ENCODE measurements at regions not wholly inside any gene's neighbourhood (a gene's known extent, or its start where the extent isn't known, plus 50 kb on each side); places are given as distances from the start of the nearest gene placed in this dataset.

- 8% methylated on average over 10 of the region's 10 CpGs for WGBS (ENCODE audit: insufficient coverage, insufficient replicate concordance, low lambda C conversion rate, missing lambda C conversion rate)
- ChIA-PET CTCF (no interaction called here), RAD21 (ENCODE audit: unreplicated experiment) (no interaction called here), SMC1A (ENCODE audit: uncharacterized antibody, unreplicated experiment) (no interaction called here), POLR2A (no interaction called here)
- H4K20me1 ChIP-seq (ENCODE audit: control insufficient read depth, insufficient read depth), result no peaks in the 10 kb centered on the region
- no peak overlapping the region for H3K9ac ChIP-seq (ENCODE audit: control insufficient read depth, insufficient read depth, low read length)
- no TSS peak for BruUV-seq (replicated peaks)
- H3K4me3 ChIP-seq, result no peak overlapping the region
- ATAC-seq, result no peak
- H3K27ac ChIP-seq (ENCODE audit: control insufficient read depth, insufficient read depth), result no peak overlapping the region
- DNase-seq (ENCODE audit: low read depth, low spot score), result no peak
- intact Hi-C loops (cut with micrococcal nuclease; ENCODE audit: unreplicated experiment) (no loop called here), in situ Hi-C loops (cut with MboI) (no loop called here)
- H3K4me1 ChIP-seq (ENCODE audit: control insufficient read depth, insufficient read depth, low read length), result no peaks in the 10 kb centered on the region
- 0 out of 4 replicates have a peak, but pooled peaks cover 0 to 1% of the 10 kb centered on the region in 2 experiments for H3K27me3 ChIP-seq (replicated peaks in 1 of 2; ENCODE audit: control insufficient read depth in 2 of 2, insufficient read depth in 2 of 2, low read length in 1 of 2)
- no peak for FAIRE-seq
- H3K4me2 ChIP-seq (ENCODE audit: control insufficient read depth, insufficient read depth), result no peak overlapping the region
- H3K36me3 ChIP-seq (ENCODE audit: control insufficient read depth in 2 of 2, insufficient read depth in 2 of 2, low read length in 1 of 2), result no peaks in the 10 kb centered on the region
- H3K79me2 ChIP-seq (ENCODE audit: control insufficient read depth, insufficient read depth, low read length), result no peaks in the 10 kb centered on the region
- H2AFZ ChIP-seq (ENCODE audit: control insufficient read depth, low read depth, low read length), result no peak overlapping the region
- H3K9me3 ChIP-seq (replicated peaks; ENCODE audit: control insufficient read depth, insufficient read depth, low read length), result no peaks in the 10 kb centered on the region
- no peak for TF ChIP-seq BCL3 (IDR thresholded peaks at IDR 0.05; ENCODE audit: borderline replicate concordance, insufficient read depth, low read depth, low read length, poor library complexity, severe bottlenecking)
- no peak for TF ChIP-seq NKRF (conservative IDR thresholded peaks at IDR 0.05)
- TF ChIP-seq SIX5 (IDR thresholded peaks at IDR 0.05; ENCODE audit: low read depth, low read length, severe bottlenecking), result no peak
- TF ChIP-seq EGR1 (IDR thresholded peaks at IDR 0.05; ENCODE audit: borderline replicate concordance in 1 of 2, low read depth in 2 of 2, low read length in 2 of 2), result no peak
- TF ChIP-seq ZNF274 (IDR thresholded peaks at IDR 0.05; ENCODE audit: insufficient read depth, insufficient read length), result no peak
These were observed 207.6 kb downstream of the ANKRD60 start for GRCh38 chr20:58020656-58021454.

Data from GM12878 (cell line).